ENCODE measurements at regions not wholly inside any gene's neighbourhood (a gene's known extent, or its start where the extent isn't known, plus 50 kb on each side); places are given as distances from the start of the nearest gene placed in this dataset.

DNA sequence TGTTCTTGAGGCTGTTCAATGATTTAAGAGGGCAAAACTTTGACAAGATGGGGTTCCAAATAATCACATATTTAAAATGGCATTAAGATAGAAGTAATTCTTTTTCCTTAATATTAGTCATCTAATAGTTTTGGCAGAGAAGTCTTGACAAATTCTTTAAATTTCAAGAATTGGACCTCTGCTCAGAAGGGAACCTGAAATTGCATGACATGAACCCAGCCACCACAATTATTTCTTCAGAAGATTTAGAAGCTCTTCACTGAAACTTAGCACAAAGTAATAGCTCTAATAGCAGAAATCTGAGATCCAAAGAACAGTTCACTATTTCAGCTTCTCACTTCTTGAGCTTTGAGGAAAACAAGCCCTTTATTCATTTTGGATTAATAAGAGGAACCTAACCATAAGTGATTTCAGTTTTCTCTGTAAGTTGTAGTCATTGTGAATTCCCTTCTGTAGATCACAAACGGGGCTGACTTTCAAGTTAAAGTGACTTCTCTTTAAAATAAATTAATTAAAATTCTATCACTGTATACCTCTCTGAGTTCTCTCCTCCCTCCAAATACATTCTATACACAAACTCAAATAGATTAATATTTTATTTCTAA, 100.6 kb upstream of the ITGA4 start:
- TF ChIP-seq, protein P1, sequence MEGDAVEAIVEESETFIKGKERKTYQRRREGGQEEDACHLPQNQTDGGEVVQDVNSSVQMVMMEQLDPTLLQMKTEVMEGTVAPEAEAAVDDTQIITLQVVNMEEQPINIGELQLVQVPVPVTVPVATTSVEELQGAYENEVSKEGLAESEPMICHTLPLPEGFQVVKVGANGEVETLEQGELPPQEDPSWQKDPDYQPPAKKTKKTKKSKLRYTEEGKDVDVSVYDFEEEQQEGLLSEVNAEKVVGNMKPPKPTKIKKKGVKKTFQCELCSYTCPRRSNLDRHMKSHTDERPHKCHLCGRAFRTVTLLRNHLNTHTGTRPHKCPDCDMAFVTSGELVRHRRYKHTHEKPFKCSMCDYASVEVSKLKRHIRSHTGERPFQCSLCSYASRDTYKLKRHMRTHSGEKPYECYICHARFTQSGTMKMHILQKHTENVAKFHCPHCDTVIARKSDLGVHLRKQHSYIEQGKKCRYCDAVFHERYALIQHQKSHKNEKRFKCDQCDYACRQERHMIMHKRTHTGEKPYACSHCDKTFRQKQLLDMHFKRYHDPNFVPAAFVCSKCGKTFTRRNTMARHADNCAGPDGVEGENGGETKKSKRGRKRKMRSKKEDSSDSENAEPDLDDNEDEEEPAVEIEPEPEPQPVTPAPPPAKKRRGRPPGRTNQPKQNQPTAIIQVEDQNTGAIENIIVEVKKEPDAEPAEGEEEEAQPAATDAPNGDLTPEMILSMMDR (IDR thresholded peaks at IDR 0.05; ENCODE audit: insufficient read depth, low read length, missing control alignments): no peak
- ChIA-PET POLR2A (no interaction called here), CTCF (no interaction called here)
- no peak overlapping the region for H3K4me3 ChIP-seq (ENCODE audit: low read depth, low read length)
- DNase-seq (ENCODE audit: low read depth, low spot score): no peak

DNA sequence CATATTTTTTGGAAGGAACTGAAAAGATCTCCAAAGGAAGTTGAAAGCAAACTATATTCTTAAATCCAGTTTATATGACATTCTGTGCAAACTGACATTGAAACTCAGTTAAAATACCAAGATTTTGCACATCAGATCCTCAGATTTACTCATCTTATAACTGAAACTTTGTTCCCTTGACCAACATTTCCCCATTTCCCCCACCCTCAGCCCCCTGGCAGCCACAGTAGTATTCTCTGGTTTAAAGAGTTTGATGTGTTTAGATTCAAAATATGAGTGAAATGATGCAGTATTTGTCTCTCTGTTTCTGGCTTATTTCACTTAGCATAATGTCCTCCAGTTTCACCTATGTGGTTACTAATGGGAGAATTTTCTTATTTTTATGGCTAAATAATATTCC, 99.2 kb upstream of the ITGA4 start:
- CTCF ChIA-PET: no interaction called here
- TF ChIP-seq, protein P1 (IDR thresholded peaks at IDR 0.05; ENCODE audit: insufficient read depth, low read length, missing control alignments): no peak

DNA sequence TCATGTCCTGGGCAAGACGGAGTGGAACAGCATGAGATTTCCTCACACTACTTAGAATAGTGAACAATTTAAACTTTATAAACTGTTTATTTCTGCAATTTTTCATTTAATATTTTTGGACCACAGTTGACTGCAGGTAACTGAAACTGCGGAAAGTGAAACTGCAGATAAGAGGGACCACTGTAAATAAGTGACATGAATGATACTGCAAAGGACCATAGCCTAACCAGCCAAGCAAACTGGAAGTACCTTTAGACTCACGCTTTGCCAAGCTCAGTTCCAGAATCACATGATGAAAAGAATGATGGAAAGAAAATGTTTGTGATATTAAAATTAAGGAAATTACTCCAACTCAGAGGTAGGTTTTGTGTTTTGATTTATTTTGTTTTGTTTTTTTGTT, 94.6 kb upstream of the ITGA4 start:
- H3K4me3 ChIP-seq (ENCODE audit: low read depth, low read length): no peak overlapping the region
- ChIA-PET CTCF (no interaction called here), POLR2A (no interaction called here)
- TF ChIP-seq, protein P1 (IDR thresholded peaks at IDR 0.05; ENCODE audit: insufficient read depth, low read length, missing control alignments): no peak
- no peak for DNase-seq (ENCODE audit: low read depth, low spot score)

More for the DNA sequence above, 99.2 kb upstream of the ITGA4 start:
- POLR2A ChIA-PET: no interaction called here
- DNase-seq (ENCODE audit: low read depth, low spot score): no peak
- H3K4me3 ChIP-seq (ENCODE audit: low read depth, low read length): no peak overlapping the region

DNA sequence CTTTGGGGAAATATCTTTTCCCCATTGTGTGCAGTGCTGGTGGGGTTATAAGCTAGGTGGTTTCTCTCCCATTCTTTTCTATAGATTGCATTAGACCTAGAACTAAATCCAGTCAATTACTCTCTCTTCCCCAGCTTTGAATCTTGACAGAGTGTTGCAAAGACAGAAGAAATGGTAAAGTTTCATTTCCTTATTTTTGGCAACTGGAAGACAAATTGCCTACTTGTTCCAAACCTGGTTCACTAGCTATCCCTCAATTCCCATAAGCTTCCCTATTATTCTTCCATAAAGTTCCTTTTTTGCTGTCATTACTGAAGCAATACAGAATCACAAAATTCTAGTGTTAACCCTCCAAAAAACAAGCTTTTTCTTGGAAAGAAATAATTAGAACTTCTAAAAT, 94.0 kb upstream of the ITGA4 start:
- TF ChIP-seq, protein P1 (IDR thresholded peaks at IDR 0.05; ENCODE audit: insufficient read depth, low read length, missing control alignments): no peak
- ChIA-PET CTCF (no interaction called here), POLR2A (no interaction called here)
- no peak overlapping the region for H3K4me3 ChIP-seq (ENCODE audit: low read depth, low read length)
- DNase-seq (ENCODE audit: low read depth, low spot score): no peak

DNA sequence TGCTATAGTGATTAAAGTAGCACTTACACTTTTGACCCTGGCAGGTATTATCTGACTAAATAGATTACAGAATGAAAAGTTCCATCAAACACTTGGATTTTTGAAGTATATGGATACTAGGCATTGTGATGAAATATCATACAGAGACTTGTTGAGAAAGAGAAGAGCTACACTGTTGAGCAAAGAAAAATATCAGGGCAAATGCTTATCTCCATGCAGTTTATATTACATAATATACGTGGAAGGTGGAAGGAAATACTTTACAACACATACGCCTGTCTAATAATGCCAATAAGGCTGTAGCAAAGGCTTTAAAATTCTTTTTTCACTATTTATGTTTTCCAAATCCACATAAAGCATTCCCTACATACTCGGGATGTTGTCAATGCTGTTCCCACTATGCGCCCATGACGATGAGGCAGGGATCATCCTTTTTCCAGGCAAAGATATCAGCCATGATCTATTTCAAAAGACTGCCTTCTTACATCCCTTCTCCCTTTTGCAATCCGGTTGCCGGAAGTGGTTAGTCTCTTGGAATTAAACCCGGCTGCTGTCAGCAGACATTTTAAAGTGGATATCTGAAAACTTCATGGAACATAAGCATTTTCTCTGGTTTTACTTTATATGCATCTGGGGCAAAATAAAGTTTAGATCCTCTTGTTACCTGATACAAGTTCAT, 92.6 kb upstream of the ITGA4 start:
- no peak overlapping the region for H3K4me3 ChIP-seq (ENCODE audit: low read depth, low read length)
- POLR2A ChIA-PET: no interaction called here
- CTCF ChIA-PET: interaction anchor here (1.3 kb wide), 1 partner anchor 10 kb away, joined by 3 read pairs; no protein-coding TSS in a partner anchor
- TF ChIP-seq, protein P1 (IDR thresholded peaks at IDR 0.05; ENCODE audit: insufficient read depth, low read length, missing control alignments): no peak
- peak; percentile 33 for DNase-seq (ENCODE audit: low read depth, low spot score)

DNA sequence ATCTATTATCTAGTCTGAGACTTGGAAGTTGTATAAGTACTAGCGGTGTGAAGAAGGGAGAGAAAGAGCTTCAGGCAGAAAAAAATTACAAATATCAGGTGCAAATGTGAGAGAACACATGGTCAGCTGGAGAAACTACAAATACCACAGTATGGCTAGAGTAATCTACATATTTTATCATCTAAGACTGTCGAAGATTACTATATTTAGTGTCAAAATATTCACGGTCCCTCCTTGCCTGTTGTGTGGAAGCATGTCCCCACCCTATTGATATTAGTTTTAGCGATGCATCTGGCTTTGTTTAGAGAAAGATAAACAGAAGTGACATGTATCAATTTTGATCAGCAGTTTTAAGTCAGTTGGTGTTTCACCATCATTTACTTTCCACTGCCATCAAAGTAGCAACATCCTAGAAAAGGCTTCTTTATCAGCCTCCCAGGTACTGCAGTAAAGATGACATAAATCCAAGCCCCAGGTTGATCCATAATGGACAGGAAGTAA, 90.5 kb upstream of the ITGA4 start:
- TF ChIP-seq, protein P1 (IDR thresholded peaks at IDR 0.05; ENCODE audit: insufficient read depth, low read length, missing control alignments): no peak
- no peak for DNase-seq (ENCODE audit: low read depth, low spot score)
- POLR2A ChIA-PET: no interaction called here
- H3K4me3 ChIP-seq (ENCODE audit: low read depth, low read length): no peak overlapping the region
- CTCF ChIA-PET: no interaction called here
